Breast epithelium (tissue), 4 donors: ENCODE measurements at regions not wholly inside any gene's neighbourhood (a gene's known extent, or its start where the extent isn't known, plus 50 kb on each side); places are given as distances from the start of the nearest gene placed in this dataset.
"Not testable (repeated sequence)": the region's sequence is repeated elsewhere in the genome, so short reads cannot be mapped to it uniquely, and the experiment has no call there.

Experiments
- DNase-seq, 2 donors: peaks; one replicate each; pipeline ENCODE4 v3.0.0-alpha.2; 2019; ENCODE audit warnings: low spot score in 2 of 2
- H3K27ac ChIP-seq, 2 donors: fragments of 200-600 bp; sonication (generic) in 1 of 2; one replicate each; pipeline ENCODE4 v1.5.1; 2016 to 2019; ENCODE audit warnings: mild to moderate bottlenecking in 1 of 2
- H3K27me3 ChIP-seq, 2 donors: fragments of 200-600 bp; sonication (generic) in 1 of 2; one replicate each; pipeline versions ENCODE4 v1.5.1 to v1.6.0; 2017 to 2019; ENCODE audit warnings: control low read depth in 1 of 2, mild to moderate bottlenecking in 1 of 2
- H3K36me3 ChIP-seq: fragments of 200-600 bp; one replicate; pipeline ENCODE4 v1.5.1; 2019
- H3K4me1 ChIP-seq, 2 donors: fragments of 200-600 bp; sonication (generic); one replicate each; pipeline ENCODE4 v1.5.1; 2016 to 2019; ENCODE audit warnings: control low read depth in 1 of 2
- H3K4me3 ChIP-seq, 3 donors: fragments of 200-600 bp; sonication (generic); 1 replicate in 2 of 3; 2 replicates in 1 of 3; pipeline ENCODE4 v1.5.1; 2016 to 2019; ENCODE audit warnings: mild to moderate bottlenecking in 3 of 3, moderate library complexity in 2 of 3
- H3K9me3 ChIP-seq, 2 donors: fragments of 200-600 bp; sonication (generic) in 1 of 2; one replicate each; pipeline ENCODE4 v1.5.1; 2016 to 2019; ENCODE audit warnings: control low read depth in 1 of 2
- CTCF ChIP-seq, 3 donors: fragments of 450-650 bp; IDR thresholded peaks; one replicate each; pipeline ENCODE4 v1.5.1; 2016 to 2017; ENCODE audit warnings: antibody characterized with exemption in 3 of 3, mild to moderate bottlenecking in 3 of 3, moderate library complexity in 3 of 3
- POLR2A ChIP-seq: fragments of 450-650 bp; IDR thresholded peaks from one replicate; pipeline ENCODE4 v1.6.1; 2016; ENCODE audit warnings: antibody characterized with exemption, mild to moderate bottlenecking, moderate library complexity
- POLR2AphosphoS5 ChIP-seq, 3 donors: sonication (generic); formaldehyde crosslinking; IDR thresholded peaks; one replicate each; pipeline ENCODE4 v1.6.1; 2017; ENCODE audit warnings: antibody characterized with exemption in 3 of 3
- intact Hi-C: fragments of 100-400 bp; cut with DNase I; formaldehyde crosslinking; loops from one replicate; pipeline ENCODE4 v1.15.1; 2023; ENCODE audit warnings: low total_unique reads

DNA sequence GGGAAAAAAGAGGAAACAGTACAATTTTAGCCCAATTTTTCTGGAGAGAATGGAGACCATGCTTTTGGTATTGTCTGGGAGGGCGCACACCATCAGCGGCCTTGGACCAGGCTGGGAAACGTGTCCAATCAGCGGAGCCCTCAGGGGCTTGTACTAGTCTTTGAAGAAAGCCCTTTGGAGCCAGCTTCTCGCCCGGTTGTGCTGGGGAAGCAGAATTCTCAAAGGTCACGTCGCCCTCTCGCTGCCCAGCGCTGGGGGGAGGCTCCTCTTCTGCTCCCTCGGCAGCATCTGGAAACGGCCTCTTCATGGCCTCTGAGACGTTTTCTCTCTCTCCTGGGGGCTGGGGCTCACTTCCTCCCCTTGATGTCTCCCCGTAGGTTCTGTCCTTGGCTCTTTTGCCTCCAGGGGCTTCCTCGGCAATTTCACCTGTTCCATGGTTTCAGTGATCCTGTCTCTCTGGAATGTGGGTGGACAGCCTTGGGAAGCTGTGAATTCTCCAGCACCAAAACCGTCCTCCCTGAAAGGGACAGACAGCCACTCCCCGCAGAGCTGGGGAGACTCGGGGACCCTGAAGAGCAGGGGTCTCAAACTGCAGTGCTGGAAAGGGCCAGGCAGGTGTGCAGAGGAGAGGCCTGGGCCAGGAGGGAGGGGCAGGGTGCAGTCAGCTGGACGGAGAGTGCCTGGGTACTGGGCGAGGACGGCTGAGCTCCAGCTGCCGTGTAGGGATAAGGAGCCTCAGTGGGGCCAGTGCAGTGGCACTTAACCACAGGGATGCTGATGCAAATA, 80.2 kb downstream of the RPS6KA4 start:
- Histone ChIP-seq H3K9me3 (no peaks in the 10 kb centered on the region), H3K4me1 (no peaks in the 10 kb centered on the region), H3K36me3 (no peaks in the 10 kb centered on the region), H3K27me3 (peaks cover 0 to 17% of the 10 kb centered on the region in 2 donors), H3K27ac (peak overlapping the region in 1 of 2 donors; percentile 36), H3K4me3 (no peak overlapping the region)
- TF ChIP-seq POLR2A (no peak), CTCF (IDR thresholded peaks at IDR 0.05) (no peak), POLR2AphosphoS5 (IDR thresholded peaks at IDR 0.05) (no peak)
- intact Hi-C loops: no loop called here
- peak in 1 of 2 donors; percentile 31 for DNase-seq

DNA sequence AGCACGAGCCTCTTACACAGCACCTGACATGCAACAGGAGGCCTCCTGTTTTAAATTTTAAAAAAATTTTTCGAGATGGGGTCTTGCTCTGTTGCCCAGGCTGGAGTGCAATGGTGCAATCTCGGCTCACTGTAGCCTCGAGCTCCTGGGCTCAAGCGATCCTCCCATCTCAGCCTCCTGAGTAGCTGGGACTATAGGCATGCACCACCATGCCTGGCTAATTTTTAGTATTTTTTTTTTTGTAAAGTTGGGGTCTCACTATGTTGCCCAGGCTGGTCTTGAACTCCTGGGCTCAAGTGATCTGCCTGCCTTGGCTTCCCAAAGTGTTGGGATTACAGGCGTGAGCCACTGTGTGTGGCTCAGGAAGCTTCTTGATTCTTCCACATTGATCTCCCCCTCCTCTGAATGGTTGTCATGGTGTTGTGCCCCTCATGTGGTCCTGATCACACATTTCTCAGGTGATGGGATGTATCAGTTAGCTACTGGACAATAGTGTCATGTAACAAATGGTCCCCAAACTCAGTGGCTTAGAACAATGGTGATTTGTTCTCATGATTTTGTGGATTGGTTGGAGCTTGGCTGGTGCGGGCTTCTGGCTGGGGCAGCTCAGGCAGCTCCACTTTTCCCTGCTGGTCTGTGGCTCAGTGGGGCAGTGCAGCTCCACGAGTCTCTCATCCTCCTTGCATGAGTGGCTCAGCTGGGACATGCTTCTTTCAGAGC, 81.0 kb downstream of the RPS6KA4 start:
- H3K4me3 ChIP-seq, intact Hi-C loops, DNase-seq, H3K36me3 ChIP-seq, H3K9me3 ChIP-seq, H3K27ac ChIP-seq, H3K4me1 ChIP-seq: not testable (repeated sequence)
- H3K27me3 ChIP-seq: peaks cover 0 to 17% of the 10 kb centered on the region in 2 donors

GRCh38 chr11:64441127-64441526, 82.2 kb downstream of the RPS6KA4 start:
- Histone ChIP-seq H3K27me3 (peaks cover 0 to 17% of the 10 kb centered on the region in 2 donors), H3K36me3 (no peaks in the 10 kb centered on the region), H3K9me3 (no peaks in the 10 kb centered on the region), H3K27ac (no peak overlapping the region), H3K4me3 (no peak overlapping the region), H3K4me1 (no peaks in the 10 kb centered on the region)
- TF ChIP-seq CTCF (IDR thresholded peaks at IDR 0.05) (no peak), POLR2A (no peak), POLR2AphosphoS5 (IDR thresholded peaks at IDR 0.05) (no peak)
- peak in 1 of 2 donors; percentile 5 for DNase-seq
- intact Hi-C loops: no loop called here

GRCh38 chr11:64443001-64443400, 84.0 kb downstream of the RPS6KA4 start:
- DNase-seq: no peak
- intact Hi-C loops: no loop called here
- Histone ChIP-seq H3K4me1 (no peaks in the 10 kb centered on the region), H3K9me3 (no peaks in the 10 kb centered on the region), H3K36me3 (no peaks in the 10 kb centered on the region), H3K27ac (no peak overlapping the region), H3K4me3 (no peak overlapping the region), H3K27me3 (peaks cover 0 to 6% of the 10 kb centered on the region in 2 donors)
- TF ChIP-seq CTCF (IDR thresholded peaks at IDR 0.05) (no peak), POLR2A (no peak), POLR2AphosphoS5 (IDR thresholded peaks at IDR 0.05) (no peak)

- no peak overlapping the region for H3K27ac ChIP-seq
- no peak for TF ChIP-seq POLR2AphosphoS5 (IDR thresholded peaks at IDR 0.05)
- TF ChIP-seq CTCF (IDR thresholded peaks at IDR 0.05): no peak
- no peak for TF ChIP-seq POLR2A
- H3K27me3 ChIP-seq: no peaks in the 10 kb centered on the region
- no peak overlapping the region for H3K4me3 ChIP-seq
- H3K36me3 ChIP-seq: no peaks in the 10 kb centered on the region
- H3K9me3 ChIP-seq: no peaks in the 10 kb centered on the region
- peak in 1 of 2 donors; percentile 25 for DNase-seq
- peaks cover 0 to 14% of the 10 kb centered on the region in 2 donors for H3K4me1 ChIP-seq
- intact Hi-C loops: no loop called here
Observed at GRCh38 chr11:64444838-64445441, 86.0 kb downstream of the RPS6KA4 start.
